Panc1 (cell line): ENCODE measurements at regions not wholly inside any gene's neighbourhood (a gene's known extent, or its start where the extent isn't known, plus 50 kb on each side); places are given as distances from the start of the nearest gene placed in this dataset.

ENCODE experiments used
- ATAC-seq: fragments of 200-7000 bp; cut with Tn5 transposase; 2 replicates; pipeline ENCODE4 v1.9.1; 2020; ENCODE audit warnings: mild to moderate bottlenecking, moderate library complexity
- BruUV-seq: library from RNA; stranded (reverse); fragments of 400-500 nt; replicated peaks from 2 replicates; lab custom pipeline; 2021; lab: Mats Ljungman, UMichigan
- CTCF ChIA-PET: fragments of 300-600 bp; sonication (Branson Sonifier 250); formaldehyde crosslinking; loops from one replicate; lab custom pipeline; 2022; ENCODE audit warnings: antibody characterized with exemption; lab: Charles Lee
- POLR2A ChIA-PET: fragments of 300-600 bp; sonication (Branson Sonifier 250); formaldehyde crosslinking; loops from one replicate; lab custom pipeline; 2022; ENCODE audit warnings: antibody characterized with exemption; lab: Charles Lee
- DNase-seq: peaks from one replicate; pipeline ENCODE4 v3.0.0-alpha.2; 2010; ENCODE audit warnings: low read depth, low spot score
- H3K27ac ChIP-seq: 2 replicates; pipeline ENCODE4 v1.5.1; 2011; ENCODE audit warnings: mild to moderate bottlenecking, low read length, inconsistent platforms
- H3K27me3 ChIP-seq: fragments of 200-500 bp; sonication (Bioruptor generic); 2 replicates; pipeline ENCODE4 v1.6.0; 2014; ENCODE audit warnings: low read length, inconsistent platforms; ENCODE audit not compliant: control insufficient read depth, insufficient read depth
- H3K36me3 ChIP-seq: fragments of 200-500 bp; sonication (Bioruptor generic); 2 replicates; pipeline ENCODE4 v1.5.1; 2014; ENCODE audit warnings: inconsistent platforms, mild to moderate bottlenecking, low read length, moderate library complexity; ENCODE audit not compliant: control insufficient read depth, insufficient read depth
- H3K4me1 ChIP-seq: 2 replicates; pipeline ENCODE4 v1.5.1; 2011; ENCODE audit warnings: inconsistent platforms, mild to moderate bottlenecking, low read length, moderate library complexity; ENCODE audit not compliant: control insufficient read depth, insufficient read depth
- H3K4me3 ChIP-seq, 2 experiments: 2 replicates each; pipeline ENCODE4 v1.5.1; 2011 to 2012; ENCODE audit warnings: low read depth in 2 of 2, low read length in 2 of 2, mild to moderate bottlenecking in 2 of 2, inconsistent platforms in 1 of 2, moderate library complexity in 1 of 2
- H3K9me3 ChIP-seq: fragments of 200-500 bp; sonication (Bioruptor generic); 2 replicates; pipeline ENCODE4 v1.5.1; 2014; ENCODE audit warnings: low read depth, mild to moderate bottlenecking, inconsistent platforms, low read length, moderate library complexity; ENCODE audit not compliant: control insufficient read depth, insufficient read depth
- CTCF ChIP-seq: fragments of 450-650 bp; IDR thresholded peaks from 2 replicates; pipeline ENCODE4 v1.5.1; 2017; ENCODE audit warnings: mild to moderate bottlenecking
- POLR2AphosphoS5 ChIP-seq: IDR thresholded peaks from 2 replicates; pipeline ENCODE4 v1.6.1; 2012; ENCODE audit warnings: mild to moderate bottlenecking, low read depth, low read length, moderate library complexity
- REST ChIP-seq, 2 experiments: IDR thresholded peaks; 2 replicates each; pipeline ENCODE4 v1.6.1; 2011 to 2012; ENCODE audit warnings: low read depth in 2 of 2, control low read depth in 1 of 2, low read length in 1 of 2, mild to moderate bottlenecking in 1 of 2, moderate library complexity in 1 of 2; ENCODE audit not compliant: insufficient read depth in 1 of 2
- SIN3A ChIP-seq: IDR thresholded peaks from 2 replicates; pipeline ENCODE4 v1.6.1; 2012; ENCODE audit warnings: low read depth, mild to moderate bottlenecking, low read length, moderate library complexity, borderline replicate concordance; ENCODE audit not compliant: insufficient read depth
- TCF7L2 ChIP-seq: IDR thresholded peaks from 2 replicates; pipeline ENCODE4 v1.6.1; 2011; ENCODE audit warnings: mild to moderate bottlenecking, low read depth, low read length, inconsistent platforms
- in situ Hi-C: cut with HindIII; loops from 2 replicates; pipeline ENCODE4 v1.10.0; 2016; ENCODE audit warnings: low sequenced_read_pairs, low pct_unique_long_range_greater_than_20kb
- intact Hi-C: fragments of 100-400 bp; cut with micrococcal nuclease; formaldehyde crosslinking; loops from one replicate; pipeline ENCODE4 v1.10.0; 2022; ENCODE audit not compliant: unreplicated experiment

GRCh38 chr21:43351501-43352153 lies 75.3 kb downstream of the SIK1 start:
- DNase-seq (no peak), ATAC-seq (no peak)
- Histone ChIP-seq H3K9me3 (no peaks in the 10 kb centered on the region), H3K27me3 (no peaks in the 10 kb centered on the region), H3K4me1 (no peaks in the 10 kb centered on the region), H3K4me3 (no peak overlapping the region), H3K27ac (no peak overlapping the region), H3K36me3 (no peaks in the 10 kb centered on the region)
- CTCF ChIA-PET = no interaction called here
- intact Hi-C loops (no loop called here), in situ Hi-C loops (no loop called here)
- BruUV-seq = no TSS peak
- no peak for TF ChIP-seq SIN3A
- no peak for TF ChIP-seq CTCF
- TF ChIP-seq POLR2AphosphoS5 = no peak
- TF ChIP-seq TCF7L2 = no peak
- TF ChIP-seq REST (IDR thresholded peaks at IDR 0.05; ENCODE audit: insufficient read depth in 1 of 2, low read depth in 2 of 2, low read length in 1 of 2) = no peak
- POLR2A ChIA-PET = no interaction called here

- H3K9me3 ChIP-seq = no peaks in the 10 kb centered on the region
- no peaks in the 10 kb centered on the region for H3K27me3 ChIP-seq
- CTCF ChIA-PET = no interaction called here
- no peak overlapping the region for H3K4me3 ChIP-seq
- POLR2A ChIA-PET = no interaction called here
- ATAC-seq (no peak), DNase-seq (no peak)
- no peak overlapping the region for H3K27ac ChIP-seq
- intact Hi-C loops (no loop called here), in situ Hi-C loops (no loop called here)
- TF ChIP-seq CTCF (no peak), POLR2AphosphoS5 (no peak), TCF7L2 (no peak), SIN3A (no peak), REST (IDR thresholded peaks at IDR 0.05; ENCODE audit: insufficient read depth in 1 of 2, low read depth in 2 of 2, low read length in 1 of 2) (no peak)
- H3K4me1 ChIP-seq = peaks cover 5% of the 10 kb centered on the region
- BruUV-seq = no TSS peak
- no peaks in the 10 kb centered on the region for H3K36me3 ChIP-seq
Observed at GRCh38 chr21:43349644-43350043, 77.3 kb downstream of the SIK1 start.
